ENCODE measurements at regions not wholly inside any gene's neighbourhood (a gene's known extent, or its start where the extent isn't known, plus 50 kb on each side); places are given as distances from the start of the nearest gene placed in this dataset.
"Not testable (repeated sequence)": the region's sequence is repeated elsewhere in the genome, so short reads cannot be mapped to it uniquely, and the experiment has no call there.

GRCh38 chr1:211890091-211890995 lies 59.8 kb upstream of the LPGAT1 start:
- DNase-seq (ENCODE audit: low read depth in 4 of 4, low spot score in 3 of 4), result not testable (repeated sequence)

- not testable (repeated sequence) for DNase-seq (ENCODE audit: low read depth in 4 of 4, low spot score in 3 of 4)
These were observed 58.9 kb upstream of the LPGAT1 start for GRCh38 chr1:211889307-211890090.

GRCh38 chr1:211886551-211886950 lies 56.0 kb upstream of the LPGAT1 start:
- no peak for DNase-seq (ENCODE audit: low read depth in 4 of 4, low spot score in 3 of 4)

- DNase-seq (ENCODE audit: low read depth in 4 of 4, low spot score in 3 of 4), result peak in 3 of 4 donors; percentile 12 to 27 (median 18)
These were observed 55.4 kb upstream of the LPGAT1 start for GRCh38 chr1:211885747-211886522.

- DNase-seq (ENCODE audit: low read depth in 4 of 4, low spot score in 3 of 4), result no peak
These were observed 51.9 kb upstream of the LPGAT1 start for GRCh38 chr1:211882381-211883004.
